ENCODE measurements at regions not wholly inside any gene's neighbourhood (a gene's known extent, or its start where the extent isn't known, plus 50 kb on each side); places are given as distances from the start of the nearest gene placed in this dataset.

DNA sequence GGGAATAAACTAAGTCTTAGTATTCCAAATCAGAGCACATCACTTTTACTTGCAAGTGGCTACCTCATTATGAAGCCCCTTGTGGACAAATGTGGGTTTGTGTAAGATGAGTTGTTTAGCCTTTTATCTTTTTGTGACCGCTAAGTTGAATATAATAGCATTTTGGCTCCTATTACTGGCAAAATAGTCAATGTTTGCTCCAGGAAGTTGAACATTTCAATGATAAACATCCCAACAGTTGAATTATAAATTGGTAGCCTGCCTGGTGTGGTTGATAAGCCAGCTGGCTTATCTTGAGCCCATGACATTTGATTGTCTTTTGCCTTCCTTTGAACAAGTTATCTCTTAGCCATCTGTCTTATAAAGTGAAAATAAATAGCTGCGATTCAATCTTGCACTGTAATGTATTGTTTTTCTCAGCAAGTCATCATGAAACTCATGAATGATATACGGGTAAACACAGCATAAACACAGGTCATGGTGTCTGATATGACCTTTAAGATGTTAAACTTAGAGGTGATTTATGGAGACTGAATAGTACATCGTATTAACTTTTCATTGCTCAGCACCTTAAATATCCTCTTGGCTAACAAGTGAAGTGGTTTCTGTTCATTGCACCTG lies 338.4 kb downstream of the SOCS6 start:
- TF ChIP-seq CTCF (conservative IDR thresholded peaks at IDR 0.05 in 1 of 2, IDR thresholded peaks at IDR 0.05 in 1 of 2; ENCODE audit: extremely low read depth in 1 of 2, insufficient read depth in 1 of 2, low read depth in 1 of 2, low read length in 2 of 2): no peak
- no peak for TF ChIP-seq EZH2 (IDR thresholded peaks at IDR 0.05; ENCODE audit: borderline replicate concordance, low read length)

Data from mammary epithelial cell (primary cell).